HepG2 (cell line): ENCODE measurements at regions not wholly inside any gene's neighbourhood (a gene's known extent, or its start where the extent isn't known, plus 50 kb on each side); places are given as distances from the start of the nearest gene placed in this dataset.

Experiments
- ATAC-seq: fragments of 200-7000 bp; cut with Tn5 transposase; 3 replicates; pipeline ENCODE4 v1.9.1; 2020; ENCODE audit warnings: mild to moderate bottlenecking, moderate library complexity
- BruUV-seq: library from RNA; stranded (reverse); fragments of 400-500 nt; replicated peaks from 2 replicates; lab custom pipeline; 2021; lab: Mats Ljungman, UMichigan
- CTCF ChIA-PET: fragments of 300-600 bp; formaldehyde crosslinking; extraction: SDS; loops from one replicate; lab custom pipeline; 2021; ENCODE audit warnings: low total read pairs, inconsistent platforms, low intra/inter-chr PET ratio; lab: Yijun Ruan, JAX
- POLR2A ChIA-PET: fragments of 350-600 bp; sonication (Branson Sonifier 250); formaldehyde crosslinking; loops from one replicate; lab custom pipeline; 2020; ENCODE audit warnings: antibody characterized with exemption, inconsistent platforms; lab: Yijun Ruan, JAX
- DNase-seq: peaks from one replicate; pipeline ENCODE4 v3.0.0-alpha.2; 2015; ENCODE audit warnings: low spot score
- FAIRE-seq: peaks from 3 replicates; lab custom pipeline; 2011; peaks lifted over from hg19 to GRCh38; lab: Jason Lieb, UNC
- H2AFZ ChIP-seq: one replicate; pipeline ENCODE4 v1.6.1; 2011; ENCODE audit warnings: low read length, inconsistent platforms
- H3K27ac ChIP-seq: fragments of 300-600 bp; 3 replicates; pipeline ENCODE4 v1.8.0; 2011; ENCODE audit warnings: mixed run types, mild to moderate bottlenecking, mixed read lengths, low read length, inconsistent platforms; ENCODE audit not compliant: insufficient read depth; ENCODE audit errors: extremely low read length
- H3K27me3 ChIP-seq, 2 experiments: fragments of 200-600 bp in 1 of 2; 2 replicates in 1 of 2; 3 replicates in 1 of 2; pipeline versions ENCODE4 v1.6.0 to v1.8.0; 2011; ENCODE audit warnings: low read length in 2 of 2, mild to moderate bottlenecking in 2 of 2, moderate library complexity in 2 of 2, inconsistent platforms in 1 of 2; ENCODE audit not compliant: insufficient read depth in 2 of 2, control insufficient read depth in 1 of 2
- H3K36me3 ChIP-seq, 2 experiments: fragments of 200-600 bp in 1 of 2; replicated peaks in 1 of 2; 2 replicates in 1 of 2; 3 replicates in 1 of 2; pipeline versions ENCODE4 v1.5.1 to v1.8.0; 2011; ENCODE audit warnings: low read length in 2 of 2, inconsistent platforms in 1 of 2; ENCODE audit not compliant: insufficient read depth in 2 of 2, control insufficient read depth in 1 of 2
- H3K4me1 ChIP-seq: 2 replicates; pipeline ENCODE4 v1.5.1; 2012; ENCODE audit warnings: low read length, inconsistent platforms; ENCODE audit not compliant: insufficient read depth
- H3K4me2 ChIP-seq: 2 replicates; pipeline ENCODE4 v1.6.0; 2011; ENCODE audit warnings: low read depth, low read length, inconsistent platforms
- H3K4me3 ChIP-seq, 3 experiments: fragments of 200-600 bp in 1 of 3; sonication (generic), shearing (Covaris generic) in 1 of 3; replicated peaks in 1 of 3; 2 replicates each; pipeline ENCODE4 v1.5.1; 2011 to 2016; ENCODE audit warnings: low read length in 3 of 3, inconsistent platforms in 2 of 3, low read depth in 2 of 3, mild to moderate bottlenecking in 2 of 3, control low read depth in 1 of 3, mixed read lengths in 1 of 3; ENCODE audit not compliant: insufficient read depth in 1 of 3
- H3K79me2 ChIP-seq: one replicate; pipeline ENCODE4 v1.6.1; 2011; ENCODE audit warnings: low read length, inconsistent platforms; ENCODE audit not compliant: insufficient read depth
- H3K9ac ChIP-seq: 2 replicates; pipeline ENCODE4 v1.6.0; 2011; ENCODE audit warnings: mild to moderate bottlenecking, low read depth, low read length, inconsistent platforms; ENCODE audit not compliant: insufficient read depth
- H3K9me3 ChIP-seq: 2 replicates; pipeline ENCODE4 v1.5.1; 2012; ENCODE audit warnings: mild to moderate bottlenecking, low read length
- H4K20me1 ChIP-seq: 2 replicates; pipeline ENCODE4 v1.6.0; 2011; ENCODE audit warnings: inconsistent platforms, mild to moderate bottlenecking, low read length, moderate library complexity; ENCODE audit not compliant: insufficient read depth
- BRCA1 ChIP-seq: sonication (generic); formaldehyde crosslinking; IDR thresholded peaks from 2 replicates; pipeline ENCODE4 v1.4.0; 2020; ENCODE audit warnings: missing genetic modification reagents
- CREBL2 ChIP-seq: sonication (generic); formaldehyde crosslinking; IDR thresholded peaks from 2 replicates; pipeline ENCODE4 v1.8.1; 2023; ENCODE audit warnings: missing genetic modification reagents, mild to moderate bottlenecking, borderline replicate concordance
- DNMT1 ChIP-seq: sonication (generic); formaldehyde crosslinking; IDR thresholded peaks from 2 replicates; pipeline ENCODE4 v1.5.1; 2020; ENCODE audit warnings: mild to moderate bottlenecking, missing genetic modification reagents
- HNF1A ChIP-seq, 2 experiments: sonication (generic) in 1 of 2; formaldehyde crosslinking in 1 of 2; IDR thresholded peaks; 2 replicates each; pipeline versions ENCODE4 v1.4.0 to v1.6.1; 2016 to 2020; ENCODE audit warnings: borderline replicate concordance in 1 of 2, low read depth in 1 of 2, mild to moderate bottlenecking in 1 of 2, missing genetic modification reagents in 1 of 2
- HNF1B ChIP-seq: sonication (generic); formaldehyde crosslinking; IDR thresholded peaks from 2 replicates; pipeline ENCODE4 v1.5.1; 2020; ENCODE audit warnings: mild to moderate bottlenecking, moderate library complexity, missing genetic modification reagents
- KDM1A ChIP-seq: IDR thresholded peaks from 2 replicates; pipeline ENCODE4 v1.6.1; 2016; ENCODE audit warnings: missing compliant biosample characterization
- KDM5B ChIP-seq: sonication (generic); formaldehyde crosslinking; IDR thresholded peaks from 2 replicates; pipeline ENCODE4 v1.4.0; 2020; ENCODE audit warnings: missing genetic modification reagents, mild to moderate bottlenecking, borderline replicate concordance
- SMC3 ChIP-seq: IDR thresholded peaks from 2 replicates; pipeline ENCODE4 v1.6.1; 2011; ENCODE audit warnings: low read length, improper control_type of control experiment
- ZNF260 ChIP-seq: sonication (generic); formaldehyde crosslinking; IDR thresholded peaks from 2 replicates; pipeline ENCODE4 v1.4.0; 2020; ENCODE audit warnings: missing genetic modification reagents, low read depth, mild to moderate bottlenecking, borderline replicate concordance
- ZNF30 ChIP-seq: sonication (generic); formaldehyde crosslinking; IDR thresholded peaks from 2 replicates; pipeline ENCODE4 v1.5.0; 2020; ENCODE audit warnings: mild to moderate bottlenecking, missing genetic modification reagents
- ZNF33A ChIP-seq: sonication (generic); formaldehyde crosslinking; IDR thresholded peaks from 2 replicates; pipeline ENCODE4 v1.5.1; 2020; ENCODE audit warnings: missing genetic modification reagents, mild to moderate bottlenecking, moderate library complexity, borderline replicate concordance
- ZNF609 ChIP-seq: sonication (generic); formaldehyde crosslinking; IDR thresholded peaks from 2 replicates; pipeline ENCODE4 v1.4.0; 2020; ENCODE audit warnings: mild to moderate bottlenecking, missing genetic modification reagents, borderline replicate concordance
- ZNF619 ChIP-seq: sonication (generic); formaldehyde crosslinking; IDR thresholded peaks from 2 replicates; pipeline ENCODE4 v1.4.0; 2020; ENCODE audit warnings: mild to moderate bottlenecking, missing genetic modification reagents
- ZNF891 ChIP-seq: sonication (generic); formaldehyde crosslinking; IDR thresholded peaks from 2 replicates; pipeline ENCODE4 v1.5.0; 2020; ENCODE audit warnings: mild to moderate bottlenecking, missing genetic modification reagents
- ZSCAN12 ChIP-seq: sonication (generic); formaldehyde crosslinking; IDR thresholded peaks from 2 replicates; pipeline ENCODE4 v1.9.0; 2021; ENCODE audit warnings: mild to moderate bottlenecking, missing genetic modification reagents
- WGBS: methylation state at CpG from one replicate; pipeline ENCODE4 v1.1.6; 2017; ENCODE audit warnings: low lambda C conversion rate; 5-methylcytosine and 5-hydroxymethylcytosine counted together
- in situ Hi-C: cut with HindIII; loops from 2 replicates; pipeline ENCODE4 v1.10.0; 2017; ENCODE audit warnings: low pct_unique_long_range_greater_than_20kb; ENCODE audit not compliant: extremely low pct_ligation_motif_present
- intact Hi-C: fragments of 100-400 bp; cut with micrococcal nuclease; formaldehyde crosslinking; loops from one replicate; pipeline ENCODE4 v1.10.0; 2022; ENCODE audit not compliant: unreplicated experiment

GRCh38 chr5:28751396-28751795 lies 1713.0 kb upstream of the CDH9 start:
- no peaks in the 10 kb centered on the region for H3K36me3 ChIP-seq
- H3K4me3 ChIP-seq: no peak overlapping the region
- in situ Hi-C loops: no loop called here
- DNase-seq (no peak), ATAC-seq (no peak), FAIRE-seq (no peak)
- H3K79me2 ChIP-seq: no peaks in the 10 kb centered on the region
- no peaks in the 10 kb centered on the region for H3K27me3 ChIP-seq
- ChIA-PET CTCF (no interaction called here), POLR2A (no interaction called here)
- H2AFZ ChIP-seq: no peak overlapping the region
- no peak overlapping the region for H3K27ac ChIP-seq
- H3K9me3 ChIP-seq: no peaks in the 10 kb centered on the region
- BruUV-seq: no TSS peak
- H3K4me1 ChIP-seq: no peaks in the 10 kb centered on the region
- intact Hi-C loops: no loop called here
- H4K20me1 ChIP-seq: no peaks in the 10 kb centered on the region
- H3K4me2 ChIP-seq: peak overlapping the region; percentile 45; the same call in 1 of the 2 replicates
- WGBS: 0% methylated on average over 4 of the region's 4 CpGs
- no peak overlapping the region for H3K9ac ChIP-seq
- TF ChIP-seq HNF1B (CRISPR knock-in tag) (no peak), ZSCAN12 (no peak), KDM1A (CRISPR knock-in tag) (no peak), ZNF891 (no peak), ZNF619 (no peak), ZNF609 (no peak), KDM5B (CRISPR knock-in tag) (no peak), ZNF260 (CRISPR knock-in tag) (no peak), ZNF33A (CRISPR knock-in tag) (no peak), CREBL2 (CRISPR knock-in tag) (no peak), DNMT1 (CRISPR knock-in tag) (no peak), HNF1A (IDR thresholded peaks at IDR 0.05; ENCODE audit: low read depth) (no peak), HNF1A (CRISPR knock-in tag; IDR thresholded peaks at IDR 0.05; ENCODE audit: borderline replicate concordance) (no peak), SMC3 (no peak), ZNF30 (CRISPR knock-in tag) (no peak), BRCA1 (no peak)
